Brain microvascular endothelial cell (primary cell): ENCODE measurements at regions not wholly inside any gene's neighbourhood (a gene's known extent, or its start where the extent isn't known, plus 50 kb on each side); places are given as distances from the start of the nearest gene placed in this dataset.

Experiments used
- DNase-seq: peaks from one replicate; pipeline ENCODE4 v3.0.0-alpha.2; 2020
- H3K27ac ChIP-seq: fragments of 250-450 bp; sonication (Bioruptor Pico); 2 replicates; pipeline ENCODE4 v1.5.1; 2020; ENCODE audit warnings: mild to moderate bottlenecking, moderate library complexity
- H3K27me3 ChIP-seq: fragments of 250-450 bp; sonication (Bioruptor Pico); replicated peaks from 2 replicates; pipeline ENCODE4 v1.5.1; 2020; ENCODE audit warnings: mild to moderate bottlenecking
- H3K36me3 ChIP-seq: fragments of 250-450 bp; sonication (Bioruptor Pico); replicated peaks from 2 replicates; pipeline ENCODE4 v1.5.1; 2020; ENCODE audit warnings: mild to moderate bottlenecking
- H3K4me3 ChIP-seq: 2 replicates; pipeline ENCODE4 v1.5.1; 2011; ENCODE audit warnings: low read depth, mild to moderate bottlenecking, control low read depth, low read length, moderate library complexity
- CTCF ChIP-seq: IDR thresholded peaks from 2 replicates; pipeline ENCODE4 v1.5.1; 2011; ENCODE audit warnings: low read depth, mild to moderate bottlenecking, moderate library complexity, low read length, control low read depth, inconsistent platforms; ENCODE audit errors: missing control alignments
- in situ Hi-C: cut with HindIII; loops from 2 replicates; pipeline ENCODE4 v1.10.0; 2017; ENCODE audit warnings: low sequenced_read_pairs, low pct_ligation_motif_present

GRCh38 chr1:195721210-195721971 lies 886.8 kb downstream of the KCNT2 start:
- no peak for DNase-seq
- Histone ChIP-seq H3K4me3 (no peak overlapping the region), H3K27ac (no peak overlapping the region), H3K27me3 (no peaks in the 10 kb centered on the region), H3K36me3 (no peaks in the 10 kb centered on the region)
- in situ Hi-C loops = no loop called here
- no peak for TF ChIP-seq CTCF

GRCh38 chr1:195717651-195718050 lies 890.6 kb downstream of the KCNT2 start:
- Histone ChIP-seq H3K4me3 (no peak overlapping the region), H3K27me3 (no peaks in the 10 kb centered on the region), H3K36me3 (no peaks in the 10 kb centered on the region), H3K27ac (no peak overlapping the region)
- DNase-seq = no peak
- in situ Hi-C loops = no loop called here
- peak; percentile 53 for TF ChIP-seq CTCF

- Histone ChIP-seq H3K27me3 (no peaks in the 10 kb centered on the region), H3K36me3 (no peaks in the 10 kb centered on the region), H3K27ac (no peak overlapping the region), H3K4me3 (no peak overlapping the region)
- no peak for TF ChIP-seq CTCF
- in situ Hi-C loops = no loop called here
- DNase-seq = no peak
Observed at GRCh38 chr1:195715652-195716051, 892.6 kb downstream of the KCNT2 start.

- Histone ChIP-seq H3K27ac (no peak overlapping the region), H3K4me3 (no peak overlapping the region), H3K27me3 (no peaks in the 10 kb centered on the region), H3K36me3 (no peaks in the 10 kb centered on the region)
- DNase-seq = no peak
- TF ChIP-seq CTCF = no peak
- in situ Hi-C loops = no loop called here
Observed at GRCh38 chr1:195714248-195714647, 894.0 kb downstream of the KCNT2 start.

GRCh38 chr1:195709821-195710220 lies 898.4 kb downstream of the KCNT2 start:
- Histone ChIP-seq H3K27ac (no peak overlapping the region), H3K36me3 (no peaks in the 10 kb centered on the region), H3K27me3 (no peaks in the 10 kb centered on the region), H3K4me3 (no peak overlapping the region)
- DNase-seq = no peak
- in situ Hi-C loops = no loop called here
- TF ChIP-seq CTCF = no peak

GRCh38 chr1:195704028-195704427 lies 904.2 kb downstream of the KCNT2 start:
- in situ Hi-C loops = no loop called here
- Histone ChIP-seq H3K27ac (no peak overlapping the region), H3K4me3 (no peak overlapping the region), H3K36me3 (no peaks in the 10 kb centered on the region), H3K27me3 (no peaks in the 10 kb centered on the region)
- TF ChIP-seq CTCF = no peak
- DNase-seq = no peak
